ENCODE measurements at regions not wholly inside any gene's neighbourhood (a gene's known extent, or its start where the extent isn't known, plus 50 kb on each side); places are given as distances from the start of the nearest gene placed in this dataset.

- no peaks in the 10 kb centered on the region for H3K27me3 ChIP-seq (replicated peaks; ENCODE audit: insufficient read depth)
- WGBS: 64% methylated on average over 1 of the region's 1 CpG
- H3K36me3 ChIP-seq: no peaks in the 10 kb centered on the region
- H3K27ac ChIP-seq: no peak overlapping the region
- no peaks in the 10 kb centered on the region for H3K9me3 ChIP-seq
- TF ChIP-seq POLR2A (IDR thresholded peaks at IDR 0.05) (no peak), CTCF (IDR thresholded peaks at IDR 0.05) (no peak), POLR2AphosphoS5 (IDR thresholded peaks at IDR 0.05) (no peak)
- no peaks in the 10 kb centered on the region for H3K4me1 ChIP-seq (replicated peaks)
- H3K4me3 ChIP-seq: no peak overlapping the region
- intact Hi-C loops (cut with DNase I): no loop called here
- DNase-seq (ENCODE audit: low spot score): no peak
Observed at GRCh38 chr21:16572032-16572431, 842.2 kb downstream of the USP25 start.

GRCh38 chr21:16573578-16573977 lies 843.8 kb downstream of the USP25 start:
- no peaks in the 10 kb centered on the region for H3K9me3 ChIP-seq
- H3K27ac ChIP-seq: no peak overlapping the region
- 85% methylated on average over 1 of the region's 1 CpG for WGBS
- no peak for DNase-seq (ENCODE audit: low spot score)
- H3K27me3 ChIP-seq (replicated peaks; ENCODE audit: insufficient read depth): no peaks in the 10 kb centered on the region
- no peak overlapping the region for H3K4me3 ChIP-seq
- no peaks in the 10 kb centered on the region for H3K4me1 ChIP-seq (replicated peaks)
- no peak for TF ChIP-seq POLR2A (IDR thresholded peaks at IDR 0.05)
- TF ChIP-seq CTCF (IDR thresholded peaks at IDR 0.05): no peak
- TF ChIP-seq POLR2AphosphoS5 (IDR thresholded peaks at IDR 0.05): no peak
- no peaks in the 10 kb centered on the region for H3K36me3 ChIP-seq
- intact Hi-C loops (cut with DNase I): no loop called here

GRCh38 chr21:16577975-16578374 lies 848.2 kb downstream of the USP25 start:
- Histone ChIP-seq H3K4me3 (no peak overlapping the region), H3K9me3 (no peaks in the 10 kb centered on the region), H3K36me3 (no peaks in the 10 kb centered on the region), H3K27ac (no peak overlapping the region), H3K4me1 (replicated peaks) (no peaks in the 10 kb centered on the region), H3K27me3 (replicated peaks; ENCODE audit: insufficient read depth) (no peaks in the 10 kb centered on the region)
- no peak for DNase-seq (ENCODE audit: low spot score)
- no peak for TF ChIP-seq CTCF (IDR thresholded peaks at IDR 0.05)
- TF ChIP-seq POLR2A (IDR thresholded peaks at IDR 0.05): no peak
- no peak for TF ChIP-seq POLR2AphosphoS5 (IDR thresholded peaks at IDR 0.05)
- intact Hi-C loops (cut with DNase I): no loop called here
- WGBS: 75% methylated on average over 1 of the region's 1 CpG

GRCh38 chr21:16578912-16579311 lies 849.1 kb downstream of the USP25 start:
- DNase-seq (ENCODE audit: low spot score): no peak
- intact Hi-C loops (cut with DNase I): no loop called here
- 18% methylated on average over 3 of the region's 3 CpGs for WGBS

More at GRCh38 chr21:16578912-16579311, 849.1 kb downstream of the USP25 start:
- Histone ChIP-seq H3K27ac (no peak overlapping the region), H3K4me1 (replicated peaks) (no peaks in the 10 kb centered on the region), H3K4me3 (no peak overlapping the region), H3K27me3 (replicated peaks; ENCODE audit: insufficient read depth) (no peaks in the 10 kb centered on the region), H3K9me3 (no peaks in the 10 kb centered on the region), H3K36me3 (no peaks in the 10 kb centered on the region)
- TF ChIP-seq CTCF (IDR thresholded peaks at IDR 0.05): no peak
- TF ChIP-seq POLR2AphosphoS5 (IDR thresholded peaks at IDR 0.05): no peak
- TF ChIP-seq POLR2A (IDR thresholded peaks at IDR 0.05): no peak

Measured in prostate gland (tissue), 2 donors.